Mesothelial cell of epicardium (in vitro differentiated cells): ENCODE measurements at regions not wholly inside any gene's neighbourhood (a gene's known extent, or its start where the extent isn't known, plus 50 kb on each side); places are given as distances from the start of the nearest gene placed in this dataset.

Source experiments
- DNase-seq, 2 experiments: peaks; one replicate each; pipeline ENCODE4 v3.0.0; 2021; ENCODE audit warnings: low spot score in 2 of 2; ENCODE audit not compliant: unreplicated experiment in 2 of 2
- H3K27ac Mint-ChIP-seq: 2 replicates; pipeline ENCODE4 v1.8.0; 2021; ENCODE audit warnings: mixed read lengths
- H3K27me3 Mint-ChIP-seq: 2 replicates; pipeline ENCODE4 v1.8.0; 2021; ENCODE audit warnings: low read depth, mixed read lengths
- H3K36me3 Mint-ChIP-seq: 2 replicates; pipeline ENCODE4 v1.8.0; 2021; ENCODE audit warnings: mixed read lengths
- H3K4me1 Mint-ChIP-seq: 2 replicates; pipeline ENCODE4 v1.8.0; 2021; ENCODE audit warnings: mixed read lengths
- H3K4me3 Mint-ChIP-seq: 2 replicates; pipeline ENCODE4 v1.8.0; 2021; ENCODE audit warnings: mild to moderate bottlenecking, moderate library complexity, mixed read lengths
- H3K9me3 Mint-ChIP-seq: 2 replicates; pipeline ENCODE4 v1.8.0; 2021; ENCODE audit warnings: mixed read lengths
- TF ChIP-seq, protein P1 (sequence below): fragments of 200-600 bp; sonication (generic); IDR thresholded peaks from one replicate; pipeline ENCODE4 v1.5.0; 2021; ENCODE audit warnings: antibody characterized with exemption; ENCODE audit not compliant: unreplicated experiment

DNA sequence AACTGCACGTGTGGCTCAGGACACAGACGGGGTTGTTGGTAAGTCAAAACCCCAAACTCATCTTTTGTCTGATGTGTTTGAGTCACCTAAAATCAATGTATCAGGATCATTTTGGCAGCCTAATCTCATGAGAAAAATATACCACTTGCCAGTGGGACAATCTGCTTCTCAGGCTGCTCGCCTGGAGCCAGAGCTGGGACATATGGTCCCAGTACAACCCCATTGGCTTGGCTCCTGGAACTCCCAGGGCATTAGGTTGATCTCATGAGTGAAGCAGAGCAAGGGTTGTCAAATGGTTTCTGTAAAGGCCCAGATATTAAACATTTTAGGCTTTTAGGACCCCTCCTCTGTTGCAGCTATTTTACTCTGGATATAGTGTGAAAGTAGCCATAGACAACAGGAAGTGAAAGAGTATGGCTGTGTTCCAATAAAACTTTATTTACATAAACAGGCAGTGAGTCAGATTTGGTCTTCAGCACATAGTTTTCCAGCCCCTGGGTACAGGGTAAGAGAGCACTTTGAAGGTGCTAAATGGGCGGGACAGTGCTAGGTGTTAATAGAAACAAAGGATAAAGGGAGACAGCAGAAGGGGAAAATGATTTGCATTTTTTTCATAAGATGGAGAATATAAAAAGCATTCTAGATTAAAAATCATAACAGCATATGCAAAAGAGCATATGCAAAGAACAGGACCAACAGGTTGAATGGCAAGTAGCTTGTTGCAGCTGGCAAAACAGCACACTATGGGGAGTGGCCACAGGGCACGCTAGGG, 290.8 kb downstream of the KCNS3 start:
- Mint-ChIP-seq H3K36me3 (no peaks in the 10 kb centered on the region), H3K27ac (no peak overlapping the region), H3K27me3 (peaks cover 25% of the 10 kb centered on the region), H3K4me3 (no peak overlapping the region), H3K9me3 (peaks cover 6% of the 10 kb centered on the region), H3K4me1 (no peaks in the 10 kb centered on the region)
- DNase-seq: no peak
- TF ChIP-seq, protein P1, sequence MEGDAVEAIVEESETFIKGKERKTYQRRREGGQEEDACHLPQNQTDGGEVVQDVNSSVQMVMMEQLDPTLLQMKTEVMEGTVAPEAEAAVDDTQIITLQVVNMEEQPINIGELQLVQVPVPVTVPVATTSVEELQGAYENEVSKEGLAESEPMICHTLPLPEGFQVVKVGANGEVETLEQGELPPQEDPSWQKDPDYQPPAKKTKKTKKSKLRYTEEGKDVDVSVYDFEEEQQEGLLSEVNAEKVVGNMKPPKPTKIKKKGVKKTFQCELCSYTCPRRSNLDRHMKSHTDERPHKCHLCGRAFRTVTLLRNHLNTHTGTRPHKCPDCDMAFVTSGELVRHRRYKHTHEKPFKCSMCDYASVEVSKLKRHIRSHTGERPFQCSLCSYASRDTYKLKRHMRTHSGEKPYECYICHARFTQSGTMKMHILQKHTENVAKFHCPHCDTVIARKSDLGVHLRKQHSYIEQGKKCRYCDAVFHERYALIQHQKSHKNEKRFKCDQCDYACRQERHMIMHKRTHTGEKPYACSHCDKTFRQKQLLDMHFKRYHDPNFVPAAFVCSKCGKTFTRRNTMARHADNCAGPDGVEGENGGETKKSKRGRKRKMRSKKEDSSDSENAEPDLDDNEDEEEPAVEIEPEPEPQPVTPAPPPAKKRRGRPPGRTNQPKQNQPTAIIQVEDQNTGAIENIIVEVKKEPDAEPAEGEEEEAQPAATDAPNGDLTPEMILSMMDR: no peak

DNA sequence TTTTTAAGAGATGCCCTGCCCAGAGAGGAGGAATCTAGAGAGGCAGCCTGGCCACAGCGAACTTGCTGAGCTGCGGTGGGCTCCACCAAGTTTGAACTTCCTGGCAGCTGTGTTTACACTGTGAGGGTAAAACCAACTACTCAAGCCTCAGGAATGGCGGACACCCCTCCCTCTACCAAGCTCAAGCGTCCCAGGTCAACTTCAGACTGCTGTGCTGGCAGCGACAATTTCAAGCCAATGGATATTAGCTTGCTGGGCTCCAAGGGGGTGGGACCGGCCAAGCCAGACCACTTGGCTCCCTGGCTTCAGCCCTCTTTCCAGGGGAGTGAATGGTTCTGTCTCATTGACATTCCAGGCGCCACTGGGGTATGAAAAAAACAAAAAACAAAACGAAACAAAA, 289.4 kb downstream of the KCNS3 start:
- no peaks in the 10 kb centered on the region for H3K36me3 Mint-ChIP-seq
- TF ChIP-seq, protein P1: no peak
- no peak overlapping the region for H3K4me3 Mint-ChIP-seq
- H3K27me3 Mint-ChIP-seq: peaks cover 33% of the 10 kb centered on the region
- no peak overlapping the region for H3K27ac Mint-ChIP-seq
- H3K9me3 Mint-ChIP-seq: peaks cover 6% of the 10 kb centered on the region
- no peak for DNase-seq
- H3K4me1 Mint-ChIP-seq: no peaks in the 10 kb centered on the region

DNA sequence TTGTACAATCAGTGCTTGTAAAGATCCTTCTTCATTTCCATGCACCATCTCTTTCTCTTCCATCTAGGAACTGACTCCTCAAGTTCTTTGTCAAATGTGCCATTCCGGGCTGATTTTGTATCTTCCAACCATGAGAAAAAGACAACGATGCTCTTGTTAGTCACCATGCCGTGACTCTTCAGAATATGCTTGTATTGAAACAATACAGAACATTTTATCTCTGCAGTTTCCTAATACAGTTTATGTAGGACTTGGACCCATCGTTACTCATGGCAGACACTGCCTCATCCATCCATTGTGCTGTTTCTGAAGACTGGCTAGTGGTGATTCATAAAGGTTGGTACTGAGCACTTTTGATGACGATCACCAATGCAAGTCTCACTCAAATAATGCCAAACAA, 283.2 kb downstream of the KCNS3 start:
- Mint-ChIP-seq H3K4me1 (peaks cover 5% of the 10 kb centered on the region), H3K36me3 (no peaks in the 10 kb centered on the region), H3K27me3 (peaks cover 26% of the 10 kb centered on the region), H3K4me3 (no peak overlapping the region), H3K27ac (no peak overlapping the region), H3K9me3 (peaks cover 2% of the 10 kb centered on the region)
- no peak for DNase-seq
- TF ChIP-seq, protein P1: no peak

GRCh38 chr2:18159896-18160295, 281.4 kb downstream of the KCNS3 start:
- Mint-ChIP-seq H3K27ac (peak overlapping the region; percentile 1), H3K4me3 (no peak overlapping the region), H3K27me3 (peaks cover 12% of the 10 kb centered on the region), H3K4me1 (peaks cover 5% of the 10 kb centered on the region), H3K36me3 (no peaks in the 10 kb centered on the region), H3K9me3 (no peaks in the 10 kb centered on the region)
- DNase-seq: no peak
- TF ChIP-seq, protein P1: no peak

DNA sequence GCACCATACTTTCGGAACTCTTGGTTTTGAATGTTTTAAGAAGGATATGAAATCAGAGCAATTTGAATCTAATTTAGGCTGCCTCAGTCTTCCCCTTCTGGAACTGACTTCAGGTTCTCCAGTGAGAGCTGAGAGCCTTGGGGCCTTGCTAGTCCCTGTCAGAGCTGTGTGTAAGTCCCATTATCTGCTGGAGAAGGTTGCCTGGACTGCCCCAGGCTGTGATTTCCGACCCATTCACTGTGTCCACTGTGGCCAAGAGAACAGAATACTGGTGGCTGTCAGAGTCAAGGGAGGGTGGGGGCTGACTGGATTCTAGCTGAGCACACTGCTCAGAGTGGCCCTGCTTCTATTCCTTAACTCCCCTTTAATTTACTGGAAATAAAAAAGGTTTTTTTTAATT, 278.0 kb downstream of the KCNS3 start:
- Mint-ChIP-seq H3K9me3 (no peaks in the 10 kb centered on the region), H3K36me3 (no peaks in the 10 kb centered on the region), H3K4me3 (no peak overlapping the region), H3K27me3 (no peaks in the 10 kb centered on the region), H3K4me1 (peaks cover 5% of the 10 kb centered on the region), H3K27ac (no peak overlapping the region)
- TF ChIP-seq, protein P1: no peak
- DNase-seq: no peak
